SK-N-SH (cell line): ENCODE measurements at regions not wholly inside any gene's neighbourhood (a gene's known extent, or its start where the extent isn't known, plus 50 kb on each side); places are given as distances from the start of the nearest gene placed in this dataset.

Experiments
- CTCF ChIA-PET: fragments of 300-600, 350-600 bp; formaldehyde crosslinking; extraction: SDS; loops from one replicate; lab custom pipeline; 2021; lab: Yijun Ruan, JAX
- POLR2A ChIA-PET: fragments of 350-600 bp; sonication (Branson Sonifier 250); formaldehyde crosslinking; extraction: SDS; loops from one replicate; lab custom pipeline; 2020; ENCODE audit warnings: antibody characterized with exemption, inconsistent platforms; lab: Yijun Ruan, JAX
- DNase-seq: peaks from one replicate; pipeline ENCODE4 v3.0.0; 2012
- H2AFZ ChIP-seq: fragments of 200-600 bp; sonication (generic); 2 replicates; pipeline ENCODE4 v1.8.1; 2016; ENCODE audit warnings: antibody characterized with exemption, mild to moderate bottlenecking, low read depth
- H3F3A ChIP-seq: fragments of 200-600 bp; sonication (generic); replicated peaks from 2 replicates; pipeline ENCODE3; 2016; ENCODE audit warnings: antibody characterized with exemption, mild to moderate bottlenecking; ENCODE audit not compliant: insufficient read depth
- H3K27ac ChIP-seq, 2 experiments: fragments of 200-500 bp in 1 of 2; fragments of 200-600 bp in 1 of 2; sonication (Bioruptor generic) in 1 of 2; sonication (generic), shearing (Covaris generic) in 1 of 2; 2 replicates each; pipeline versions ENCODE4 v1.5.1 to v1.6.1; 2014 to 2016; ENCODE audit warnings: low read depth in 2 of 2, inconsistent platforms in 1 of 2, low read length in 1 of 2, mild to moderate bottlenecking in 1 of 2, mixed read lengths in 1 of 2
- H3K27me3 ChIP-seq: fragments of 200-600 bp; sonication (generic), shearing (Covaris generic); 2 replicates; pipeline ENCODE4 v1.6.1; 2016; ENCODE audit warnings: mixed run types; ENCODE audit not compliant: insufficient read depth
- H3K36me3 ChIP-seq, 2 experiments: fragments of 200-500 bp in 1 of 2; fragments of 200-600 bp in 1 of 2; sonication (Bioruptor generic) in 1 of 2; sonication (generic) in 1 of 2; replicated peaks in 1 of 2; 2 replicates each; pipeline versions ENCODE3 to v1.5.1; 2014 to 2016; ENCODE audit warnings: low read length in 1 of 2, mild to moderate bottlenecking in 1 of 2; ENCODE audit not compliant: insufficient read depth in 2 of 2, control insufficient read depth in 1 of 2
- H3K4me1 ChIP-seq, 2 experiments: fragments of 200-500 bp in 1 of 2; fragments of 200-600 bp in 1 of 2; sonication (Bioruptor generic) in 1 of 2; sonication (generic), shearing (Covaris generic) in 1 of 2; 2 replicates each; pipeline versions ENCODE4 v1.5.1 to v1.6.1; 2014 to 2016; ENCODE audit warnings: low read depth in 1 of 2, low read length in 1 of 2, mixed run types in 1 of 2; ENCODE audit not compliant: insufficient read depth in 2 of 2, control insufficient read depth in 1 of 2
- H3K4me2 ChIP-seq: fragments of 200-600 bp; sonication (generic), shearing (Covaris generic); 2 replicates; pipeline ENCODE4 v1.6.1; 2017; ENCODE audit warnings: mixed run types
- H3K4me3 ChIP-seq, 2 experiments: fragments of 200-500 bp in 1 of 2; fragments of 200-600 bp in 1 of 2; sonication (Bioruptor generic) in 1 of 2; sonication (generic), shearing (Covaris generic) in 1 of 2; 2 replicates each; pipeline versions ENCODE4 v1.5.1 to v1.8.1; 2014 to 2016; ENCODE audit warnings: low read depth in 2 of 2, inconsistent platforms in 1 of 2, low read length in 1 of 2, mild to moderate bottlenecking in 1 of 2, mixed read lengths in 1 of 2, moderate library complexity in 1 of 2
- H3K79me2 ChIP-seq: fragments of 200-600 bp; sonication (generic); 2 replicates; pipeline ENCODE4 v1.8.1; 2017; ENCODE audit warnings: mild to moderate bottlenecking; ENCODE audit not compliant: insufficient read depth
- H3K9ac ChIP-seq: fragments of 200-600 bp; sonication (generic); 2 replicates; pipeline ENCODE4 v1.6.1; 2017; ENCODE audit warnings: mixed run types
- H3K9me2 ChIP-seq: fragments of 200-600 bp; sonication (generic); 2 replicates; pipeline ENCODE4 v1.6.1; 2017; ENCODE audit warnings: mixed run types
- H3K9me3 ChIP-seq: fragments of 200-600 bp; sonication (generic); 2 replicates; pipeline ENCODE4 v1.6.1; 2017; ENCODE audit warnings: mixed run types, mild to moderate bottlenecking, moderate library complexity
- H4K20me1 ChIP-seq: fragments of 200-600 bp; sonication (generic); 2 replicates; pipeline ENCODE4 v1.6.1; 2017; ENCODE audit warnings: mild to moderate bottlenecking, mixed run types; ENCODE audit not compliant: insufficient read depth
- CHD2 ChIP-seq: fragments of 150-350 bp; IDR thresholded peaks from 2 replicates; pipeline ENCODE4 v1.6.1; 2018; ENCODE audit warnings: low read length; ENCODE audit not compliant: partially characterized antibody
- EP300 ChIP-seq, 2 experiments: IDR thresholded peaks; 2 replicates each; pipeline versions ENCODE4 v1.4.0 to v1.6.1; 2012; ENCODE audit warnings: borderline replicate concordance in 1 of 2, low read depth in 1 of 2, low read length in 1 of 2
- FOXJ3 ChIP-seq: sonication (generic); formaldehyde crosslinking; IDR thresholded peaks from 2 replicates; pipeline ENCODE4 v1.5.1; 2020; ENCODE audit warnings: mild to moderate bottlenecking, missing genetic modification reagents
- NRF1 ChIP-seq: IDR thresholded peaks from 2 replicates; pipeline ENCODE4 v1.6.1; 2012; ENCODE audit warnings: low read depth, mild to moderate bottlenecking, low read length
- RFX5 ChIP-seq: IDR thresholded peaks from 2 replicates; pipeline ENCODE4 v1.6.1; 2012; ENCODE audit warnings: mild to moderate bottlenecking, improper control_type of control experiment, low read length
- SMC3 ChIP-seq: IDR thresholded peaks from 2 replicates; pipeline ENCODE4 v1.6.1; 2012; ENCODE audit warnings: low read depth, low read length, improper control_type of control experiment
- TCF12 ChIP-seq: IDR thresholded peaks from 2 replicates; pipeline ENCODE4 v1.4.0; 2012
- USF1 ChIP-seq: IDR thresholded peaks from 2 replicates; pipeline ENCODE4 v1.4.0; 2012; ENCODE audit warnings: low read depth, borderline replicate concordance
- WGBS: methylation state at CpG from one replicate; pipeline ENCODE4 v1.1.6; 2017; ENCODE audit warnings: low lambda C conversion rate; 5-methylcytosine and 5-hydroxymethylcytosine counted together

- Histone ChIP-seq H3F3A (no peaks in the 10 kb centered on the region), H3K9me2 (no peaks in the 10 kb centered on the region), H3K9ac (no peak overlapping the region), H3K36me3 (no peaks in the 10 kb centered on the region), H4K20me1 (no peaks in the 10 kb centered on the region), H3K27me3 (no peaks in the 10 kb centered on the region), H3K79me2 (no peaks in the 10 kb centered on the region), H3K9me3 (no peaks in the 10 kb centered on the region), H3K27ac (peak overlapping the region in 1 of 2 experiments; percentile 47; a peak in 1 of 4 replicates), H3K4me3 (no peak overlapping the region), H3K4me1 (peaks cover 0 to 4% of the 10 kb centered on the region in 2 experiments; a peak in 2 of 4 replicates), H2AFZ (no peak overlapping the region), H3K4me2 (no peak overlapping the region)
- WGBS: 92% methylated on average over 1 of the region's 1 CpG
- ChIA-PET CTCF (interaction anchor here (1.1 to 1.2 kb wide), 2 partner anchors 15 to 290 kb away, joined by 3 to 4 read pairs; no protein-coding TSS in a partner anchor), POLR2A (no interaction called here)
- DNase-seq: peak; percentile 11
- peak; percentile 82 for TF ChIP-seq TCF12
- no peak for TF ChIP-seq EP300 (IDR thresholded peaks at IDR 0.05; ENCODE audit: borderline replicate concordance in 1 of 2, low read depth in 1 of 2, low read length in 1 of 2)
These were observed 125.0 kb upstream of the ATP2B1 start for GRCh38 chr12:89833337-89834252.

- no peak overlapping the region for H3K4me3 ChIP-seq
- H3K4me1 ChIP-seq: peaks cover 0 to 7% of the 10 kb centered on the region in 2 experiments; a peak in 2 of 4 replicates
- no peaks in the 10 kb centered on the region for H3K79me2 ChIP-seq
- CTCF ChIA-PET: interaction anchor here (1.1 to 1.2 kb wide), 2 partner anchors 14 to 15 kb away, joined by 3 read pairs; no protein-coding TSS in a partner anchor
- POLR2A ChIA-PET: no interaction called here
- no peaks in the 10 kb centered on the region for H3K9me3 ChIP-seq
- WGBS: 91% methylated on average over 2 of the region's 2 CpGs
- H2AFZ ChIP-seq: no peak overlapping the region
- H3K9me2 ChIP-seq: no peaks in the 10 kb centered on the region
- H3F3A ChIP-seq: no peaks in the 10 kb centered on the region
- DNase-seq: no peak
- H3K4me2 ChIP-seq: no peak overlapping the region
- no peaks in the 10 kb centered on the region for H4K20me1 ChIP-seq
- H3K36me3 ChIP-seq: no peaks in the 10 kb centered on the region
- H3K9ac ChIP-seq: no peak overlapping the region
- TF ChIP-seq SMC3 (no peak), NRF1 (no peak), CHD2 (no peak), USF1 (no peak), RFX5 (no peak), FOXJ3 (CRISPR knock-in tag) (no peak)
- H3K27ac ChIP-seq: no peak overlapping the region
- no peaks in the 10 kb centered on the region for H3K27me3 ChIP-seq
These were observed 123.7 kb upstream of the ATP2B1 start for GRCh38 chr12:89832336-89832735.
